Activated CD4-positive, alpha-beta memory T cell treated with anti-CD3 and anti-CD28 coated beads, Interleukin-2, amount 10 ng/mL, durations not matched to agents 7 days and 5 days (primary cell): ENCODE measurements at regions not wholly inside any gene's neighbourhood (a gene's known extent, or its start where the extent isn't known, plus 50 kb on each side); places are given as distances from the start of the nearest gene placed in this dataset.

Source experiments
- CTCF ChIA-PET: fragments of 350-600 bp; sonication (Branson Sonifier 250); formaldehyde crosslinking; loops from one replicate; lab custom pipeline; 2021; ENCODE audit warnings: antibody characterized with exemption, inconsistent platforms; lab: Charles Lee
- POLR2A ChIA-PET: fragments of 350-600 bp; sonication (Branson Sonifier 250); formaldehyde crosslinking; loops from one replicate; lab custom pipeline; 2021; ENCODE audit warnings: antibody characterized with exemption; lab: Charles Lee
- DNase-seq: peaks from one replicate; pipeline ENCODE4 v3.0.0-alpha.2; 2020
- H3K27ac Mint-ChIP-seq: one replicate; pipeline ENCODE4 v1.8.0; 2021; ENCODE audit warnings: mild to moderate bottlenecking, mixed read lengths
- H3K27me3 Mint-ChIP-seq: one replicate; pipeline ENCODE4 v1.8.0; 2021; ENCODE audit warnings: mixed read lengths
- H3K36me3 Mint-ChIP-seq: one replicate; pipeline ENCODE4 v1.8.0; 2021; ENCODE audit warnings: low read depth, mixed read lengths
- H3K4me1 Mint-ChIP-seq: one replicate; pipeline ENCODE4 v1.8.0; 2021; ENCODE audit warnings: mixed read lengths
- H3K4me3 Mint-ChIP-seq: one replicate; pipeline ENCODE4 v1.8.0; 2021; ENCODE audit warnings: mild to moderate bottlenecking, mixed read lengths
- H3K9me3 Mint-ChIP-seq: one replicate; pipeline ENCODE4 v1.8.0; 2021; ENCODE audit warnings: mixed read lengths

DNA sequence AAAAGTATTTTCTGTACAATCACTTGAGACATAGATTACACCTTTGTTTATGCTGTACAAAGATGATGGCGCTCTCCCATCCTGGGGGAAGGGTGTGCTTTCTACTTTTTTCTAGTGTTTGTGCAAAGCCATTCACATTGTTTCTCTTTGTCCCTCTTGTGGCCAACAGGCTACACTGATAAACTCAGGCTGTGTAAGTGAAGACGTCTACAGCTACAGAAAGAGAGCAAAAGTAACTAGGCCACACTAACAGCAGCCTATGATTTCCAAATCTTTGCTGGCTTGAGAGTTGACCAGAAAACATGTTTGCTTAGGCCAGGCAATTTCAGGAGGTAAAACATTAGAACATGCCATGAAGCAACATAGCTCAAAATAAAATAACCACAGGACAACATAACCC is 75.1 kb downstream of the FOXB1 start:
- Mint-ChIP-seq H3K27me3 (no peaks in the 10 kb centered on the region), H3K36me3 (no peaks in the 10 kb centered on the region), H3K4me3 (no peak overlapping the region), H3K4me1 (peaks cover 35% of the 10 kb centered on the region), H3K27ac (no peak overlapping the region), H3K9me3 (no peaks in the 10 kb centered on the region)
- ChIA-PET POLR2A (no interaction called here), CTCF (interaction anchor here (0.7 to 2.4 kb wide), 3 partner anchors 63 to 661 kb away, joined by 3 to 6 read pairs (median 3); partner anchors contain the start of gene FOXB1)
- no peak for DNase-seq

DNA sequence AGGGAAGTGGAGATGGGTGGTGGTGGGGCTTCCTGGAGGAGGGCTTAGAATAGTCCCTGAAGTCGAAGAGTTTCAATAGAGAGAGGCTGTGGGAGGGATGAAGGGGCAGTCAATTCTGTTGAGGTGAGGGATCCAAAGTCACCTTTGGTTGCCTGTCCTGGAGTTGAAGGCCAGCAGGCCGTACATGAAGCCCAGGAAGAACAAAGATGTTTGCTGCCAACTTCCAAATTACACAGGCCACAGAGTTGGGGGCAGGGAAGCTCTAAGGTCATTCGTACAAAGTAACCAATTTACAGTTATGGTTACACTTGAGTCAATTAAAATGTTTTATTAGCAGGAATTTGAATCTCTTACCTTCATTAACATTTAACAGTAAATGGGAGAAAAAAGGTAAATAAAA is 77.9 kb downstream of the FOXB1 start:
- Mint-ChIP-seq H3K4me3 (no peak overlapping the region), H3K36me3 (no peaks in the 10 kb centered on the region), H3K4me1 (peaks cover 18% of the 10 kb centered on the region), H3K9me3 (no peaks in the 10 kb centered on the region), H3K27me3 (no peaks in the 10 kb centered on the region), H3K27ac (no peak overlapping the region)
- POLR2A ChIA-PET, result no interaction called here
- no peak for DNase-seq
- CTCF ChIA-PET, result no interaction called here

DNA sequence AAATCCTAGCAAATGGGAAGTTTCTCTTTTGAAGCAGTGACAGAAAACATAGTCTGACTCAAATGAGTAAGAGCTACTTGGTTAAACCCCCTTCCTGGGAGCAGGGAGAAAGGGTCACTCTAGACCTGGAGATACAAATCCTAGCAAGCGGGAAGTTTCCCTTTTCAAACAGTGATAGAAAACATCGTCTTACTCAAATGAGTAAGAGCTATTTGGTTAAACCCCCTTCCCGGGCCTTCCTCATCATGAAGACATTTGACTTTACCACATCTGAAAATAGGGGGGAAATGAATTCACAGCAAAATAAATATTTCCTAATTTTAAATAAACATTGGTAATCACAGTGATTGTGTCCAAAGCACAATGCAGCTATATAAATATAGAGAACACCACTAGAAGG is 79.2 kb downstream of the FOXB1 start:
- peaks cover 15% of the 10 kb centered on the region for H3K4me1 Mint-ChIP-seq
- ChIA-PET CTCF (no interaction called here), POLR2A (no interaction called here)
- H3K36me3 Mint-ChIP-seq, result no peaks in the 10 kb centered on the region
- H3K27me3 Mint-ChIP-seq, result no peaks in the 10 kb centered on the region
- no peak overlapping the region for H3K27ac Mint-ChIP-seq
- no peak overlapping the region for H3K4me3 Mint-ChIP-seq
- H3K9me3 Mint-ChIP-seq, result no peaks in the 10 kb centered on the region
- DNase-seq, result no peak

DNA sequence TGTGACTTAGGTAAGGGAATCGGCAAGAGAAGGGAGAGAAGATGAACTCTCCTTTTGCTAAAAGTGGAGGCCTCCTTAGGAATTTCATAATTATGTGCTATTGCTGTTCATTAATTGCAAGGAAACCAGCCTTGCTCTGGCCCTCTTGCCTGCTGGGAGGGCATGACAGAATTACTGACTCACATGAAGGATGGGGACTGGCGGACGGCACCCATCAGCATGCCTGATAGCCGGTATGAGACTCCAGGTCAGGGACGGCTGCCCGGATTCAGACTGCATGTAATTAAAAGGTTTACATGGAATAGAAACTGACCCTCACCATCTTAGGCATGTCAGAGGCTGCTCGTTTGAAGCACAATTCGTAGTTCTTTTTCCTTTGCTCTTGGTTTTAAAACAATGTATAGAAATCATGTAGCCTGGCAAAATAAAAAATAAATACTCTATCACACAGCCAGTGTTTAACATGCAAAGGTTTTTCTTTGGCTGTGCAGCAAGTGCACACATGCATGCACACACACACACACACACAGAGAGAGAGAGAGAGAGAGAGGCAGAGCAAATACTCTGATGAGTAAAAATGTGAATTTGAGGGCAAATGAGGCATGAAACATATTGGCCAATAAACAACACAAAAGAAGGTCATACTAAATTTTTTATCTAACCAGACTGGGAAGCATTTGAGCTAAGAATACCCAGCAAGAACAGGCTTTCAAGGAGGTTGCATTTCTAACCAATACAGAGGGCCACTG is 82.7 kb downstream of the FOXB1 start:
- H3K27me3 Mint-ChIP-seq, result peaks cover 4% of the 10 kb centered on the region
- DNase-seq, result no peak
- H3K36me3 Mint-ChIP-seq, result no peaks in the 10 kb centered on the region
- no peaks in the 10 kb centered on the region for H3K9me3 Mint-ChIP-seq
- H3K4me3 Mint-ChIP-seq, result no peak overlapping the region
- no peak overlapping the region for H3K27ac Mint-ChIP-seq
- POLR2A ChIA-PET, result no interaction called here
- CTCF ChIA-PET, result interaction anchor here (0.7 kb wide), 1 partner anchor 53 kb away, joined by 3 read pairs; no protein-coding TSS in a partner anchor
- peaks cover 13% of the 10 kb centered on the region for H3K4me1 Mint-ChIP-seq

DNA sequence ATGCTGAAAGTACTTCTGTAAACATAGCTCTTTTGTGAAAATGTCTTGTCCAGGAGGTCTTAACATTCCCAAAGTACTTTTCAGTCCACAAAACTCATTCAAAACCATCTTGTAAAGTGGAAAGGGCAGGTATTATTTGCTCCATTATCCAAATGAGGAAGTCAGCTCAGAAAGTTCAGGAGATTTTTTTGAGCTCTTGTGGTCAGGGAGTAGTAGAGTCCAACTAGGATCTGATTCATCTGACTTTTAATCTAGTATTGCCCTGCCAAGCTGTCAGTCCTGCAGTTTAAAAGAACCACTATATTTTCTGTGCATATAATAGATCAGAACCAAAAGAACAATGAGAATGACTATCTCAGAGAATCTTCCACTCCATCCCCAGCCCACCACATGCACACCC is 83.5 kb downstream of the FOXB1 start:
- Mint-ChIP-seq H3K27me3 (peaks cover 6% of the 10 kb centered on the region), H3K4me3 (no peak overlapping the region), H3K36me3 (no peaks in the 10 kb centered on the region), H3K4me1 (peaks cover 13% of the 10 kb centered on the region), H3K9me3 (no peaks in the 10 kb centered on the region), H3K27ac (no peak overlapping the region)
- CTCF ChIA-PET, result interaction anchor here (0.7 kb wide), 1 partner anchor 53 kb away, joined by 3 read pairs; no protein-coding TSS in a partner anchor
- POLR2A ChIA-PET, result no interaction called here
- no peak for DNase-seq

DNA sequence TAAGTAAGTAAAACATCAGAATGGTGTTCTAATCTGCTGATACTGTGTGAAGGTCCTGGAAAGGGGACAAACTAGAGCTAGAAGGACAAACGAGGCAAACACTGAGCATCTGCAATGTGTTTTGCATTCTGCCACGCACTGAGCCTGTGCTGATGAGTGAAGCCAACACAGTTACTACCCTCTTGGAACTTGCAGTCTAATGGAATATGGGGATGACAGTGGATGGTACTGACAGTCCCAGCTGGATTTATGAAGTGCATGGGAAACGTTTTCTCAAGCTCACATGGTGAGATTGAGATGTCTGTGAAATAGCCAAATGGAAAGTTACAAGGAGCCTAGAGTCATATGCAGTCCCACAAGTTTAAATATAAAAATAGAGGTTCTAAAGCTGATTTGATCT is 86.6 kb downstream of the FOXB1 start:
- no peak for DNase-seq
- Mint-ChIP-seq H3K27me3 (peaks cover 7% of the 10 kb centered on the region), H3K4me3 (no peak overlapping the region), H3K4me1 (peaks cover 10% of the 10 kb centered on the region), H3K9me3 (no peaks in the 10 kb centered on the region), H3K36me3 (peaks cover 3% of the 10 kb centered on the region), H3K27ac (no peak overlapping the region)
- ChIA-PET CTCF (no interaction called here), POLR2A (no interaction called here)

DNA sequence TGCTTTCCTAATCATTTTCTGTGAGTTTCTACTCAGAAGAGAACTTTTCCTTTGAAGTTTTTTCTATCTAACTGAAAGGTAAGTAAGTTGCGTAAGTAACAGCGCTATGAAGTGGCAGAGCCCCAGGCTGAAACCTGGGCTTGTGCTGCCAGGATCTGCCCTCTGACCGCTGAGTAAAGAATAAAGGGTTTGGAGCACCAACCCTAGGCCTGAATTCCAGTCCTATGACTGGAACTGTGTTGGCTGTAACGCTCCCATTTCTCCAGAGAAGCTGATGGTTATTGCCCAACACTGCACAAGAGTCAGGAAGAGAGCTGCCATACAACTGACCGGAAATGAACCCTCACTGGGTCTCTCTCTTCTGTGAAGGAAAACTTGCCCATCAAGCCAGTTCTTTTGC is 87.0 kb downstream of the FOXB1 start:
- Mint-ChIP-seq H3K27ac (no peak overlapping the region), H3K4me3 (no peak overlapping the region), H3K9me3 (no peaks in the 10 kb centered on the region), H3K27me3 (peaks cover 7% of the 10 kb centered on the region), H3K36me3 (peaks cover 3% of the 10 kb centered on the region), H3K4me1 (peaks cover 9% of the 10 kb centered on the region)
- POLR2A ChIA-PET, result no interaction called here
- no peak for DNase-seq
- CTCF ChIA-PET, result no interaction called here

DNA sequence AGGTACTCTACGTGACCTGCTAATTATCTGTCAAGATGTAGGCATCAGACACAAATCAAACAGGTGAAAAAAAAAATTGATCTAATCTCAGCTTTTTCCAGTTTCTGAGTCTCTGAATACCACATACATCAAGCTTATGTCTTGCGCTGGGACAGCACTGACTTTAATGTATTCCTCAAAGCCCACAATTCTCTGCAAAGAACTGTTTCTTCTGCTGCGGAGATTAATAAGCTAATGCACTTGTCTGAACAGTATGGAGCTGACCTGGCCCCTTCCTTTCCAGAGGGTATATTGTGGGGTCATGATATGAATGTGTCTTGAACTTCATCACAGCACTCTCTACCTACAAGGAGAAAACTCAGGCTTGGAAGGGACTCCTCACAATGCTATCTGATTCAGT is 87.8 kb downstream of the FOXB1 start:
- Mint-ChIP-seq H3K36me3 (peaks cover 9% of the 10 kb centered on the region), H3K27ac (no peak overlapping the region), H3K4me1 (peaks cover 13% of the 10 kb centered on the region), H3K27me3 (peaks cover 7% of the 10 kb centered on the region), H3K4me3 (no peak overlapping the region), H3K9me3 (peaks cover 5% of the 10 kb centered on the region)
- ChIA-PET POLR2A (no interaction called here), CTCF (no interaction called here)
- no peak for DNase-seq

DNA sequence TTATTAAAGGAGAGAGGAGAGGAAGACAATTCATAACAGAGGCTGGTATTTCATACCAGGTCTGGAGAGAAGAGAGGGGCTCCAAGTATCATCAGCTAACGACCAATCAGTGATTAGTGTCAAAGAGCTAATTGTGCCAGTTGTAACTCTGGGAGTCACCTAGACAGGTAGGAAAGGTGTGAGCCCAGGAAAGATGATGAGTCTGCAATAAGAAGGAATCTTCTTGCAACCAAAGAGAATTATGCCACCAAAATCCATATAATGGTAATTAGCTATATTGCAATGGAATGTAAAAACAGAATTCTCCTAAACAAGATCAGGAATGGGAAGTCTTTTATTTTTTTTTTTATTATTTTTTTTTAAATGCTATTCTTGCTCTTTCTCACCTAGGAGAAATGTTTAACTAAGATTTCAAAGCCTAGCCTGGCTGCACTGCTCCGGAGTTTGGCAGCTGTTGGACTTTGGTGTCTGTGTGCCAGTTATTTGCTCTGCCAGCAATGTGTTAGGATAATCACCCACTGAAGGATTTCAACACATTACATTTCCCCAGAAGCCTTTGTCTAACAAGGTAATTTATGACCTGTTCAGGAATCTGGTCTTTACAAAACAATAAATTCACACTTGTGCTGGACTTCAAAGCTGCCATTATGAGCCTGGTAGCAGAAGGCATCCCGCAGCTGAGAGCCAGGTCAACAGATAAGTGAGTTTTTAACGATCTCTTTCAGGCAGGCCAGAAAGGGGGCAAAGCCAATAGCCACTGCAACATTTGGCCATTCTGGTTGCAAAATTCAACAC is 89.4 kb downstream of the FOXB1 start:
- no peak overlapping the region for H3K27ac Mint-ChIP-seq
- H3K27me3 Mint-ChIP-seq, result peaks cover 7% of the 10 kb centered on the region
- no peak overlapping the region for H3K4me3 Mint-ChIP-seq
- no peak for DNase-seq
- CTCF ChIA-PET, result no interaction called here
- peaks cover 11% of the 10 kb centered on the region for H3K9me3 Mint-ChIP-seq
- H3K36me3 Mint-ChIP-seq, result peaks cover 9% of the 10 kb centered on the region
- peaks cover 4% of the 10 kb centered on the region for H3K4me1 Mint-ChIP-seq
- POLR2A ChIA-PET, result no interaction called here

DNA sequence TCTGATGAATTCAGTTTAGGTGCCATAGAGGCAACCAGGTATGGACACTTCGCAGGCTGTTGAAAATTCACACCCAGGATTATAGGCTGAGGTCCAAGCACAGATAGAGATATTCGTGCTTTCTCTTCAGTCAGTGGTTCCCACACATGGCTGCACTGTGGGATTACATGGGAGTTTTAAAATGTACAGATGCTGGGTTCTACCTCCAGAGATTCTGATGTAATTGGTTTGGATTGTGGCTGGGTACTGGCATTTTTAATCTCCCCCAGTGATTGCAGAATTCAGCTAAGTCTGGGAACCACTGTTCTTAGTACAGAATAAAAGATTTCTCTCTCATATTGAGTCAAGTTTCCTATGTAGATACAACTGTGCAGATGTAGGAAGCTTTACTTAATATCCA is 91.6 kb downstream of the FOXB1 start:
- peaks cover 5% of the 10 kb centered on the region for H3K27me3 Mint-ChIP-seq
- peaks cover 11% of the 10 kb centered on the region for H3K9me3 Mint-ChIP-seq
- DNase-seq, result no peak
- ChIA-PET CTCF (no interaction called here), POLR2A (no interaction called here)
- H3K4me1 Mint-ChIP-seq, result peaks cover 4% of the 10 kb centered on the region
- peaks cover 9% of the 10 kb centered on the region for H3K36me3 Mint-ChIP-seq
- no peak overlapping the region for H3K4me3 Mint-ChIP-seq
- no peak overlapping the region for H3K27ac Mint-ChIP-seq

DNA sequence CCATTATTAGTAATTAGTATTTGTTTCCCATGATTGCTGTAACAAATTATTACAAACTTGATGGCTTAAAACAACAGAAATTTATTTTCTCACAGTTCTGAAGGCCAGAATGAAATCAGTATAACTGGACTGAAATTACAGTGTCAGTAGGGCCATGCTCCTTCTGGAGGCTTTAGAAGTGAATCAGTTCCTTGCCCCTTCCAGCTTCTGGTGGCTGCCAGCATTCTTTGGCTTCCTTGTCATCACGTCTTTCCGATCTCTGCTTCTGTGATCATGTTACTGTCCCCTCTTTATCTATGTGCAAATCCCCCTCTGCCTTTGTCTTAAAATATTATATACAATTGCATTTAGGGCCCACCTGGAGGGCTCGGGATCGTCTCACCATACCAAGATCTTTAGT is 92.0 kb downstream of the FOXB1 start:
- peaks cover 4% of the 10 kb centered on the region for H3K27me3 Mint-ChIP-seq
- no peak overlapping the region for H3K4me3 Mint-ChIP-seq
- no peak overlapping the region for H3K27ac Mint-ChIP-seq
- DNase-seq, result no peak
- CTCF ChIA-PET, result no interaction called here
- H3K9me3 Mint-ChIP-seq, result peaks cover 11% of the 10 kb centered on the region
- peaks cover 4% of the 10 kb centered on the region for H3K4me1 Mint-ChIP-seq
- peaks cover 9% of the 10 kb centered on the region for H3K36me3 Mint-ChIP-seq
- POLR2A ChIA-PET, result no interaction called here

DNA sequence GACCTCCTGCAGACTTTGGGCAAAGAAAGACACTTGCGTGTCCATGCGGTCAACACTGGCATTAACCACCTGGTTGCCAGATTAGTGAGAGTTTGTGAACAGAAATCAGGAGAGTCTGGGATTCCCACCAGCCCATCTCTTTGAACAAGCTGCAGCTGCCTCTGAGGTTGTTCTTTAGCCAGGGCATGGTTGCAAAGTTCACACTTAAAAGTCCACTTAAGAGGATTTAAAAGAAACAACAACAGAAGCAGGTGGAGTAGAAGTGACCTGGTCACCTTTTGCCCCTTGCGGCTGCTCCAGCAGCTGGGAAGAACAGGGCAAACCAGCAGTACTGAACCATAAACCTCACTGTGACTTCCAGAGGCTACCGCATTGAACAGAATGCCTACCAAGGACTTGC is 97.3 kb downstream of the FOXB1 start:
- no peak overlapping the region for H3K27ac Mint-ChIP-seq
- CTCF ChIA-PET, result interaction anchor here (1.6 kb wide), 1 partner anchor 18 kb away, joined by 3 read pairs; no protein-coding TSS in a partner anchor

DNA sequence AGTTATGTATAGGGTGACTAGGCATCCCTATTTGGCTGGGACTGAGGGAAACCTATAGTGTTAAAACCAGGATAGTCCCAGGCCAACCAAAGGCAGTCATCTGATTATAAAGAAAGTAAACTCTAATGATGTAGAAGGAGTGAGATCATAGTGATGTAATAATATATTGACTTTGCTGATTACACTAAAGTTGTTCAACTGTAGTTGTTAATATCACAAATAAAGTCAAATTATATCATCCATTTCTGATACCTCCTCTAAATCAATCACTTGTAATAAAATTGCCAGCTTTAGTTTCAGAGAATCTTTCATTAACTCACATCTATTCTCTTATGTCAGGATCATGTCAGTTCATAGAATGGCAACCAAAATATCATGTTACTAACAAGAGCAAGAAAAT is 98.6 kb downstream of the FOXB1 start:
- Mint-ChIP-seq H3K4me1 (no peaks in the 10 kb centered on the region), H3K36me3 (peaks cover 14% of the 10 kb centered on the region), H3K27me3 (peaks cover 1% of the 10 kb centered on the region), H3K4me3 (no peak overlapping the region), H3K27ac (no peak overlapping the region), H3K9me3 (peaks cover 12% of the 10 kb centered on the region)
- CTCF ChIA-PET, result no interaction called here
- POLR2A ChIA-PET, result no interaction called here
- no peak for DNase-seq

More for the DNA sequence above, 97.3 kb downstream of the FOXB1 start:
- H3K4me1 Mint-ChIP-seq, result peaks cover 4% of the 10 kb centered on the region
- peaks cover under 1% of the 10 kb centered on the region for H3K27me3 Mint-ChIP-seq
- DNase-seq, result no peak
- no peak overlapping the region for H3K4me3 Mint-ChIP-seq
- POLR2A ChIA-PET, result no interaction called here
- peaks cover 6% of the 10 kb centered on the region for H3K36me3 Mint-ChIP-seq
- H3K9me3 Mint-ChIP-seq, result peaks cover 12% of the 10 kb centered on the region
